H1 (cell line): ENCODE measurements at regions not wholly inside any gene's neighbourhood (a gene's known extent, or its start where the extent isn't known, plus 50 kb on each side); places are given as distances from the start of the nearest gene placed in this dataset.

ENCODE experiments used
- CTCF ChIA-PET: fragments of 300-600 bp; sonication (Branson Sonifier 250); formaldehyde crosslinking; loops from one replicate; lab custom pipeline; 2021; ENCODE audit not compliant: partially characterized antibody; lab: Charles Lee
- POLR2A ChIA-PET: fragments of 300-600 bp; sonication (Branson Sonifier 250); formaldehyde crosslinking; loops from one replicate; lab custom pipeline; 2021; ENCODE audit warnings: inconsistent platforms; ENCODE audit not compliant: partially characterized antibody; lab: Charles Lee
- DNase-seq, 2 experiments: peaks; one replicate each; pipeline versions ENCODE4 v3.0.0 to v3.0.0-alpha.2; 2010 to 2022; ENCODE audit warnings: low spot score in 2 of 2, low read depth in 1 of 2, mixed read lengths in 1 of 2
- FAIRE-seq: peaks from 2 replicates; lab custom pipeline; 2011; peaks lifted over from hg19 to GRCh38; lab: Jason Lieb, UNC
- H2AFZ ChIP-seq: 2 replicates; pipeline ENCODE4 v1.8.1; 2012; ENCODE audit warnings: low read length, inconsistent platforms
- H2AK5ac ChIP-seq: 2 replicates; pipeline ENCODE4 v1.6.1; 2013; ENCODE audit warnings: low read depth, low read length
- H2BK120ac ChIP-seq: replicated peaks from 2 replicates; pipeline ENCODE3; 2013; ENCODE audit warnings: low read depth, low read length, inconsistent platforms
- H2BK12ac ChIP-seq: 2 replicates; pipeline ENCODE4 v1.6.1; 2013; ENCODE audit warnings: low read depth, low read length
- H2BK15ac ChIP-seq: 2 replicates; pipeline ENCODE4 v1.6.1; 2013; ENCODE audit warnings: low read length
- H2BK20ac ChIP-seq: 2 replicates; pipeline ENCODE4 v1.6.1; 2013; ENCODE audit warnings: low read length
- H2BK5ac ChIP-seq: 2 replicates; pipeline ENCODE4 v1.6.1; 2013; ENCODE audit warnings: low read depth, low read length
- H3K14ac ChIP-seq: 2 replicates; pipeline ENCODE4 v1.6.1; 2013; ENCODE audit warnings: inconsistent platforms; ENCODE audit not compliant: insufficient read length
- H3K18ac ChIP-seq: 2 replicates; pipeline ENCODE4 v1.6.1; 2013; ENCODE audit warnings: low read length; ENCODE audit errors: extremely low read depth
- H3K23ac ChIP-seq: 2 replicates; pipeline ENCODE4 v1.6.1; 2013; ENCODE audit warnings: inconsistent platforms; ENCODE audit not compliant: insufficient read length
- H3K23me2 ChIP-seq: 2 replicates; pipeline ENCODE4 v1.6.1; 2013; ENCODE audit warnings: low read depth, low read length
- H3K27ac ChIP-seq: 2 replicates; pipeline ENCODE4 v1.6.1; 2011; ENCODE audit warnings: low read depth, low read length, inconsistent platforms
- H3K27me3 ChIP-seq, 4 experiments: replicated peaks in 1 of 4; 1 replicate in 1 of 4; 2 replicates in 3 of 4; pipeline versions ENCODE4 v1.6.1 to v1.8.1; 2011 to 2013; ENCODE audit warnings: low read length in 3 of 4, mild to moderate bottlenecking in 3 of 4, inconsistent platforms in 2 of 4, mixed read lengths in 2 of 4, moderate library complexity in 1 of 4; ENCODE audit not compliant: control insufficient read depth in 3 of 4, insufficient read depth in 3 of 4; ENCODE audit errors: extremely low read depth in 1 of 4
- H3K36me3 ChIP-seq, 4 experiments: 2 replicates each; pipeline versions ENCODE4 v1.6.1 to v1.8.1; 2011 to 2013; ENCODE audit warnings: mild to moderate bottlenecking in 4 of 4, low read length in 3 of 4, moderate library complexity in 2 of 4, control low read depth in 1 of 4, inconsistent platforms in 1 of 4; ENCODE audit not compliant: insufficient read depth in 4 of 4, control insufficient read depth in 2 of 4
- H3K4ac ChIP-seq: replicated peaks from 2 replicates; pipeline ENCODE3; 2013; ENCODE audit warnings: low read length, low read depth, mixed read lengths, inconsistent platforms; ENCODE audit not compliant: insufficient read length
- H3K4me1 ChIP-seq, 4 experiments: replicated peaks in 1 of 4; 1 replicate in 1 of 4; 2 replicates in 3 of 4; pipeline versions ENCODE4 v1.6.1 to v1.8.1; 2011 to 2013; ENCODE audit warnings: low read length in 3 of 4, inconsistent platforms in 2 of 4, mixed read lengths in 1 of 4; ENCODE audit not compliant: insufficient read depth in 4 of 4, control insufficient read depth in 3 of 4
- H3K4me2 ChIP-seq, 2 experiments: 2 replicates each; pipeline versions ENCODE4 v1.6.1 to v1.8.1; 2011 to 2013; ENCODE audit warnings: low read depth in 2 of 2, low read length in 2 of 2, control low read depth in 1 of 2, inconsistent platforms in 1 of 2, mild to moderate bottlenecking in 1 of 2; ENCODE audit not compliant: insufficient read depth in 1 of 2
- H3K4me3 ChIP-seq, 4 experiments: fragments of 200-600, 300-600 bp in 1 of 4; sonication (generic), shearing (Covaris generic), sonication (Bioruptor Twin) in 1 of 4; 2 replicates each; pipeline versions ENCODE4 v1.5.1 to v1.8.1; 2011 to 2016; ENCODE audit warnings: low read length in 4 of 4, low read depth in 3 of 4, control low read depth in 2 of 4, inconsistent platforms in 2 of 4, mild to moderate bottlenecking in 2 of 4, mixed read lengths in 1 of 4, moderate library complexity in 1 of 4; ENCODE audit not compliant: insufficient read depth in 2 of 4; ENCODE audit errors: extremely low read depth in 1 of 4
- H3K56ac ChIP-seq: replicated peaks from 2 replicates; pipeline ENCODE3; 2013; ENCODE audit warnings: low read depth, mild to moderate bottlenecking, mixed read lengths, low read length, inconsistent platforms; ENCODE audit not compliant: insufficient read length
- H3K79me1 ChIP-seq: 2 replicates; pipeline ENCODE4 v1.6.1; 2013; ENCODE audit warnings: low read depth, low read length, control low read depth
- H3K79me2 ChIP-seq, 2 experiments: 2 replicates each; pipeline versions ENCODE4 v1.6.1 to v1.8.1; 2012 to 2013; ENCODE audit warnings: low read length in 2 of 2, mild to moderate bottlenecking in 2 of 2, inconsistent platforms in 1 of 2; ENCODE audit not compliant: insufficient read depth in 2 of 2, control insufficient read depth in 1 of 2
- H3K9ac ChIP-seq, 4 experiments: replicated peaks in 1 of 4; 1 replicate in 1 of 4; 2 replicates in 3 of 4; pipeline versions ENCODE4 v1.6.1 to v1.8.1; 2011 to 2013; ENCODE audit warnings: low read depth in 3 of 4, low read length in 3 of 4, control low read depth in 2 of 4, mild to moderate bottlenecking in 2 of 4, moderate library complexity in 2 of 4, inconsistent platforms in 1 of 4; ENCODE audit errors: extremely low read depth in 1 of 4
- H3K9me3 ChIP-seq, 2 experiments: 2 replicates each; pipeline versions ENCODE4 v1.6.1 to v1.8.1; 2012 to 2013; ENCODE audit warnings: mild to moderate bottlenecking in 2 of 2, moderate library complexity in 2 of 2, control low read depth in 1 of 2, inconsistent platforms in 1 of 2, low read depth in 1 of 2, low read length in 1 of 2, mixed read lengths in 1 of 2; ENCODE audit not compliant: insufficient read depth in 2 of 2
- H4K20me1 ChIP-seq, 2 experiments: replicated peaks in 1 of 2; 2 replicates each; pipeline versions ENCODE3 to v1.8.1; 2011 to 2013; ENCODE audit warnings: inconsistent platforms in 2 of 2, low read length in 2 of 2, mild to moderate bottlenecking in 1 of 2; ENCODE audit not compliant: insufficient read depth in 2 of 2, control insufficient read depth in 1 of 2
- H4K5ac ChIP-seq: 2 replicates; pipeline ENCODE4 v1.6.1; 2013; ENCODE audit warnings: low read length, low read depth, mixed read lengths, inconsistent platforms; ENCODE audit not compliant: insufficient read length
- H4K8ac ChIP-seq: 2 replicates; pipeline ENCODE4 v1.8.0; 2013; ENCODE audit warnings: mild to moderate bottlenecking, moderate library complexity, low read length, inconsistent platforms; ENCODE audit not compliant: insufficient read depth; ENCODE audit errors: extremely low read depth
- H4K91ac ChIP-seq: replicated peaks from 2 replicates; pipeline ENCODE3; 2013; ENCODE audit warnings: low read length, mixed read lengths, inconsistent platforms; ENCODE audit not compliant: insufficient read length
- CHD2 ChIP-seq: IDR thresholded peaks from 2 replicates; pipeline ENCODE4 v1.6.1; 2012; ENCODE audit warnings: low read length, improper control_type of control experiment
- EZH2 ChIP-seq: fragments of 200-600 bp; sonication (generic); IDR thresholded peaks from 2 replicates; pipeline ENCODE4 v1.7.1; 2012; ENCODE audit warnings: low read depth, mild to moderate bottlenecking, moderate library complexity, low read length, inconsistent platforms; ENCODE audit not compliant: severe bottlenecking
- JUND ChIP-seq: IDR thresholded peaks from 2 replicates; pipeline ENCODE4 v1.6.1; 2011; ENCODE audit warnings: mild to moderate bottlenecking, improper control_type of control experiment, low read length
- RBBP5 ChIP-seq: IDR thresholded peaks from 2 replicates; pipeline ENCODE4 v1.7.1; 2012; ENCODE audit warnings: low read depth, mild to moderate bottlenecking, inconsistent platforms, low read length, moderate library complexity, borderline replicate concordance
- RXRA ChIP-seq: IDR thresholded peaks from 2 replicates; pipeline ENCODE4 v1.6.1; 2011; ENCODE audit warnings: low read depth, mild to moderate bottlenecking, low read length, moderate library complexity; ENCODE audit not compliant: insufficient read depth
- SIRT6 ChIP-seq: IDR thresholded peaks from one replicate; pipeline ENCODE4 v1.7.1; 2012; ENCODE audit warnings: low read length, inconsistent platforms
- SP1 ChIP-seq: IDR thresholded peaks from 2 replicates; pipeline ENCODE4 v1.6.1; 2011; ENCODE audit warnings: low read depth, low read length
- TAF1 ChIP-seq: IDR thresholded peaks from 2 replicates; pipeline ENCODE4 v1.6.1; 2011; ENCODE audit warnings: mild to moderate bottlenecking, low read depth, low read length
- WGBS, 2 experiments: shearing (Covaris generic) in 1 of 2; methylation state at CpG; one replicate each; pipeline versions ENCODE4 v1.1.6 to v1.1.7; 2013 to 2015; ENCODE audit warnings: low lambda C conversion rate in 2 of 2, mixed read lengths in 2 of 2, inconsistent platforms in 1 of 2, low coverage in 1 of 2, missing lambda C conversion rate in 1 of 2; ENCODE audit not compliant: insufficient replicate concordance in 2 of 2, insufficient coverage in 1 of 2, insufficient read length in 1 of 2; ENCODE audit errors: extremely low coverage in 1 of 2, missing lambda C conversion rate in 1 of 2; 5-methylcytosine and 5-hydroxymethylcytosine counted together
- TF ChIP-seq, protein P1 (sequence below): IDR thresholded peaks from 2 replicates; pipeline ENCODE4 v1.6.1; 2012; ENCODE audit warnings: inconsistent platforms
- TF ChIP-seq, protein P2 (sequence below), 3 experiments: IDR thresholded peaks; 1 replicate in 2 of 3; 2 replicates in 1 of 3; pipeline versions ENCODE4 v1.5.1 to v1.6.1; 2011; ENCODE audit warnings: low read length in 3 of 3, mild to moderate bottlenecking in 3 of 3, inconsistent platforms in 2 of 3, low read depth in 1 of 3, moderate library complexity in 1 of 3; ENCODE audit not compliant: insufficient read depth in 1 of 3; ENCODE audit errors: control extremely low read depth in 1 of 3

DNA sequence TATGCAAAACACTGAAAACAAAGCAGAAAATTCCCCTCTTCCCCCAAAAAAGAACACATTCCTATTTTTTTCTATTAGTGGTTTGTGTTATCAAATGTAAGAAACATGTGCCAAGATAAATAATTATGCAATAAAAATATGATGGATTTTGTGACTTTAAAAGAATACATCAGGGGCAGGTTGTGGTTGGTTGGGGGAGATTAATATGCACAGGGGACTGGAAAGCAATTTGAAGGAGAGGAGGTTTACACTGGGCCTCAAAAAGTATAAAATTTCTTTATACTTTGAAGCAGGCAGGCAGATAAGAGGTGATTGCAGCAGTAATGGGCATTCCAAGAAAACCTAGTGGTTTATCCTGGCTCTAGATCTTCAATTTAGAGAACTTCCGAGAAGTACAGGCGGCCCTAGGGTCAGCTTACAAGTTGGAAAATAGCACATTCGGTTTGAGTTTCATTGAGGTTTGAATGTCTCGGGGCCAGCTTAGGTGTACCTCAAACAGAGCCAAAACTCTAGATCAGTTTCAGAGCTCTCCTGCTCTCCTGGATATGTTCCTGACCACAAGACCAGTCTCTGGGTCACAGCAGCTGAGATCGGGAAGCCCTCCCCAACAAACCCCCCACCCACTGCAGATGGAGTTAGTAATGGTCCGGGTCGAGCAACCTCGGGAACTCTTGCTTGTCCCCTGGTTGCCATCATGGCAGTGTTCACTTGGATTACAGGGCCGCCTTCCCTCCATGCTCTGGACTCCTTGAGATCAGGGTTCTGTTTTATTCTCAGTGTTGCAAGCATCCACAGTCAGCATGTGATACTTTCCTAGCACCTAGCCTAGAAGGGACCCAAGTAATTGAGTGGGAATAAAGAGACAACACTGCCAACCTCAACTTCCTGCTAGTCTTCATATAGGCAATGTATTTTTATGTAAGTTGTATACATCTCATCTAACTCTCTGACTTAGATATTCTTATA lies 112.1 kb upstream of the DDIT4L start:
- no peak overlapping the region for H4K8ac ChIP-seq
- H3K79me2 ChIP-seq: no peaks in the 10 kb centered on the region
- no peak overlapping the region for H4K5ac ChIP-seq
- H2BK120ac ChIP-seq: no peak overlapping the region
- H2BK12ac ChIP-seq: no peak overlapping the region
- H3K27ac ChIP-seq: no peak overlapping the region
- no peaks in the 10 kb centered on the region for H4K20me1 ChIP-seq
- no peaks in the 10 kb centered on the region; the same call in 1 of the 2 replicates for H3K23me2 ChIP-seq
- H4K91ac ChIP-seq: no peak overlapping the region
- DNase-seq (no peak), FAIRE-seq (no peak)
- no peaks in the 10 kb centered on the region; a peak in 1 of 7 replicates for H3K4me1 ChIP-seq
- no peak overlapping the region for H2AK5ac ChIP-seq
- no peak overlapping the region for H3K9ac ChIP-seq
- no peak overlapping the region for H3K18ac ChIP-seq
- H3K9me3 ChIP-seq: no peaks in the 10 kb centered on the region
- H2BK20ac ChIP-seq: no peak overlapping the region
- H3K36me3 ChIP-seq: no peaks in the 10 kb centered on the region
- no peak overlapping the region for H3K4me3 ChIP-seq
- H3K14ac ChIP-seq: no peak overlapping the region
- WGBS, 2 experiments: 95% methylated on average over 9 of the region's 9 CpGs; no CpG with 5 or more reads in 1 of the 2 experiments
- H3K56ac ChIP-seq: no peak overlapping the region
- H2BK5ac ChIP-seq: no peak overlapping the region
- H3K4ac ChIP-seq: no peak overlapping the region
- H3K4me2 ChIP-seq: no peak overlapping the region
- no peaks in the 10 kb centered on the region for H3K27me3 ChIP-seq
- no peak overlapping the region for H2BK15ac ChIP-seq
- ChIA-PET POLR2A (no interaction called here), CTCF (no interaction called here)
- H3K79me1 ChIP-seq: no peaks in the 10 kb centered on the region
- no peak overlapping the region for H3K23ac ChIP-seq
- H2AFZ ChIP-seq: no peak overlapping the region
- no peak for TF ChIP-seq RXRA
- no peak for TF ChIP-seq SIRT6
- TF ChIP-seq, protein P1, sequence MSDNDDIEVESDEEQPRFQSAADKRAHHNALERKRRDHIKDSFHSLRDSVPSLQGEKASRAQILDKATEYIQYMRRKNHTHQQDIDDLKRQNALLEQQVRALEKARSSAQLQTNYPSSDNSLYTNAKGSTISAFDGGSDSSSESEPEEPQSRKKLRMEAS: no peak
- no peak for TF ChIP-seq JUND
- TF ChIP-seq, protein P2, sequence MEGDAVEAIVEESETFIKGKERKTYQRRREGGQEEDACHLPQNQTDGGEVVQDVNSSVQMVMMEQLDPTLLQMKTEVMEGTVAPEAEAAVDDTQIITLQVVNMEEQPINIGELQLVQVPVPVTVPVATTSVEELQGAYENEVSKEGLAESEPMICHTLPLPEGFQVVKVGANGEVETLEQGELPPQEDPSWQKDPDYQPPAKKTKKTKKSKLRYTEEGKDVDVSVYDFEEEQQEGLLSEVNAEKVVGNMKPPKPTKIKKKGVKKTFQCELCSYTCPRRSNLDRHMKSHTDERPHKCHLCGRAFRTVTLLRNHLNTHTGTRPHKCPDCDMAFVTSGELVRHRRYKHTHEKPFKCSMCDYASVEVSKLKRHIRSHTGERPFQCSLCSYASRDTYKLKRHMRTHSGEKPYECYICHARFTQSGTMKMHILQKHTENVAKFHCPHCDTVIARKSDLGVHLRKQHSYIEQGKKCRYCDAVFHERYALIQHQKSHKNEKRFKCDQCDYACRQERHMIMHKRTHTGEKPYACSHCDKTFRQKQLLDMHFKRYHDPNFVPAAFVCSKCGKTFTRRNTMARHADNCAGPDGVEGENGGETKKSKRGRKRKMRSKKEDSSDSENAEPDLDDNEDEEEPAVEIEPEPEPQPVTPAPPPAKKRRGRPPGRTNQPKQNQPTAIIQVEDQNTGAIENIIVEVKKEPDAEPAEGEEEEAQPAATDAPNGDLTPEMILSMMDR (IDR thresholded peaks at IDR 0.05; ENCODE audit: control extremely low read depth in 1 of 3, insufficient read depth in 1 of 3, low read depth in 1 of 3, low read length in 3 of 3): no peak
- TF ChIP-seq RBBP5: no peak
- TF ChIP-seq SP1: no peak
- no peak for TF ChIP-seq TAF1
- no peak for TF ChIP-seq EZH2
- TF ChIP-seq CHD2: no peak
